Right lobe of liver (tissue), 4 donors: ENCODE measurements at regions not wholly inside any gene's neighbourhood (a gene's known extent, or its start where the extent isn't known, plus 50 kb on each side); places are given as distances from the start of the nearest gene placed in this dataset.

ENCODE experiments used
- CTCF ChIP-seq, 4 donors: fragments of 200-600 bp in 3 of 4; fragments of 450-650 bp in 1 of 4; IDR thresholded peaks; one replicate each; pipeline versions ENCODE4 v1.5.1 to v1.8.0; 2016 to 2022; ENCODE audit warnings: antibody characterized with exemption in 4 of 4, mild to moderate bottlenecking in 2 of 4
- POLR2A ChIP-seq: fragments of 450-650 bp; IDR thresholded peaks from one replicate; pipeline ENCODE4 v1.6.1; 2017; ENCODE audit warnings: antibody characterized with exemption, mild to moderate bottlenecking
- donor health status: DM: no; HTN: no; CAD: no.
- donor health status: DM: no; HTN: no; CAD: no.
- donor health status: DM: no; HTN: yes; CAD: no.

GRCh38 chr4:124817531-124817930 lies 105.0 kb upstream of the ANKRD50 start:
- TF ChIP-seq CTCF (IDR thresholded peaks at IDR 0.05) (no peak), POLR2A (no peak)
